Loucy (cell line): ENCODE measurements at regions not wholly inside any gene's neighbourhood (a gene's known extent, or its start where the extent isn't known, plus 50 kb on each side); places are given as distances from the start of the nearest gene placed in this dataset.

Experiments
- H2AFZ ChIP-seq: fragments of 200-600 bp; sonication (generic); 2 replicates; pipeline ENCODE4 v1.6.0; 2016; ENCODE audit warnings: antibody characterized with exemption, mild to moderate bottlenecking, low read length, moderate library complexity
- H3F3A ChIP-seq: fragments of 200-600 bp; 2 replicates; pipeline ENCODE4 v1.6.0; 2016; ENCODE audit warnings: antibody characterized with exemption, low read depth, mild to moderate bottlenecking
- H3K27me3 ChIP-seq: fragments of 200-600 bp; sonication (generic); 2 replicates; pipeline ENCODE4 v1.6.1; 2014; ENCODE audit warnings: low read length, mild to moderate bottlenecking; ENCODE audit not compliant: insufficient read depth, poor library complexity, severe bottlenecking
- H3K36me3 ChIP-seq: fragments of 200-600 bp; sonication (generic); 2 replicates; pipeline ENCODE4 v1.6.1; 2016; ENCODE audit warnings: low read length; ENCODE audit not compliant: insufficient read depth
- H3K4me1 ChIP-seq: fragments of 200-600 bp; sonication (generic); 2 replicates; pipeline ENCODE4 v1.5.1; 2014; ENCODE audit warnings: low read length, mild to moderate bottlenecking; ENCODE audit not compliant: insufficient read depth, poor library complexity, severe bottlenecking
- H3K4me2 ChIP-seq: fragments of 200-600 bp; sonication (generic); 2 replicates; pipeline ENCODE4 v1.6.0; 2014; ENCODE audit warnings: antibody characterized with exemption, low read length, low read depth, mild to moderate bottlenecking; ENCODE audit not compliant: poor library complexity, severe bottlenecking
- H3K4me3 ChIP-seq: fragments of 200-600 bp; sonication (generic); 2 replicates; pipeline ENCODE4 v1.5.1; 2014; ENCODE audit warnings: low read length, mild to moderate bottlenecking, mixed read lengths; ENCODE audit not compliant: poor library complexity, severe bottlenecking
- H3K79me2 ChIP-seq: fragments of 200-600 bp; sonication (generic); 2 replicates; pipeline ENCODE4 v1.6.1; 2014; ENCODE audit warnings: low read length; ENCODE audit not compliant: insufficient read depth
- H3K9ac ChIP-seq: fragments of 200-600 bp; sonication (generic); 2 replicates; pipeline ENCODE4 v1.6.0; 2014; ENCODE audit warnings: mild to moderate bottlenecking, low read depth, low read length, moderate library complexity; ENCODE audit not compliant: poor library complexity, severe bottlenecking
- H3K9me2 ChIP-seq: fragments of 200-600 bp; sonication (generic); replicated peaks from 2 replicates; pipeline ENCODE4 v1.6.1; 2016; ENCODE audit warnings: low read depth, low read length, mixed read lengths
- H3K9me3 ChIP-seq: fragments of 200-600 bp; sonication (generic); 2 replicates; pipeline ENCODE4 v1.6.1; 2014; ENCODE audit warnings: mild to moderate bottlenecking, antibody characterized with exemption, low read length, low read depth; ENCODE audit not compliant: insufficient read depth
- H4K20me1 ChIP-seq: fragments of 200-600 bp; sonication (generic); 2 replicates; pipeline ENCODE4 v1.6.0; 2014; ENCODE audit warnings: antibody characterized with exemption, low read length, mild to moderate bottlenecking; ENCODE audit not compliant: insufficient read depth, poor library complexity, severe bottlenecking
- EZH2phosphoT487 ChIP-seq: fragments of 200-600 bp; IDR thresholded peaks from 2 replicates; pipeline ENCODE4 v1.6.1; 2018; ENCODE audit warnings: antibody characterized with exemption, mild to moderate bottlenecking, moderate library complexity, borderline replicate concordance
- TF ChIP-seq, protein P1 (sequence below): fragments of 200-600 bp; sonication (generic); conservative IDR thresholded peaks from 2 replicates; pipeline ENCODE4 v1.5.1; 2014; ENCODE audit warnings: mild to moderate bottlenecking, antibody characterized with exemption, low read length

- Histone ChIP-seq H4K20me1 (no peaks in the 10 kb centered on the region), H3K9ac (no peak overlapping the region), H3K9me2 (no peaks in the 10 kb centered on the region), H2AFZ (no peak overlapping the region), H3F3A (no peaks in the 10 kb centered on the region), H3K4me1 (no peaks in the 10 kb centered on the region), H3K4me2 (no peak overlapping the region), H3K9me3 (no peaks in the 10 kb centered on the region), H3K4me3 (no peak overlapping the region), H3K79me2 (no peaks in the 10 kb centered on the region), H3K27me3 (no peaks in the 10 kb centered on the region), H3K36me3 (no peaks in the 10 kb centered on the region)
- no peak for TF ChIP-seq EZH2phosphoT487
- TF ChIP-seq, protein P1, sequence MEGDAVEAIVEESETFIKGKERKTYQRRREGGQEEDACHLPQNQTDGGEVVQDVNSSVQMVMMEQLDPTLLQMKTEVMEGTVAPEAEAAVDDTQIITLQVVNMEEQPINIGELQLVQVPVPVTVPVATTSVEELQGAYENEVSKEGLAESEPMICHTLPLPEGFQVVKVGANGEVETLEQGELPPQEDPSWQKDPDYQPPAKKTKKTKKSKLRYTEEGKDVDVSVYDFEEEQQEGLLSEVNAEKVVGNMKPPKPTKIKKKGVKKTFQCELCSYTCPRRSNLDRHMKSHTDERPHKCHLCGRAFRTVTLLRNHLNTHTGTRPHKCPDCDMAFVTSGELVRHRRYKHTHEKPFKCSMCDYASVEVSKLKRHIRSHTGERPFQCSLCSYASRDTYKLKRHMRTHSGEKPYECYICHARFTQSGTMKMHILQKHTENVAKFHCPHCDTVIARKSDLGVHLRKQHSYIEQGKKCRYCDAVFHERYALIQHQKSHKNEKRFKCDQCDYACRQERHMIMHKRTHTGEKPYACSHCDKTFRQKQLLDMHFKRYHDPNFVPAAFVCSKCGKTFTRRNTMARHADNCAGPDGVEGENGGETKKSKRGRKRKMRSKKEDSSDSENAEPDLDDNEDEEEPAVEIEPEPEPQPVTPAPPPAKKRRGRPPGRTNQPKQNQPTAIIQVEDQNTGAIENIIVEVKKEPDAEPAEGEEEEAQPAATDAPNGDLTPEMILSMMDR: no peak
Measured at GRCh38 chr21:16596369-16596768, 866.6 kb downstream of the USP25 start.

GRCh38 chr21:16597753-16598152 lies 868.0 kb downstream of the USP25 start:
- no peak overlapping the region for H3K9ac ChIP-seq
- TF ChIP-seq, protein P1: no peak
- no peak for TF ChIP-seq EZH2phosphoT487
- no peaks in the 10 kb centered on the region for H3K4me1 ChIP-seq
- no peak overlapping the region for H3K4me3 ChIP-seq
- no peak overlapping the region for H2AFZ ChIP-seq
- no peak overlapping the region for H3K4me2 ChIP-seq
- no peaks in the 10 kb centered on the region for H4K20me1 ChIP-seq
- no peaks in the 10 kb centered on the region for H3K27me3 ChIP-seq
- no peaks in the 10 kb centered on the region for H3K36me3 ChIP-seq
- H3K9me2 ChIP-seq: no peaks in the 10 kb centered on the region
- H3K79me2 ChIP-seq: no peaks in the 10 kb centered on the region
- H3F3A ChIP-seq: no peaks in the 10 kb centered on the region
- H3K9me3 ChIP-seq: no peaks in the 10 kb centered on the region

DNA sequence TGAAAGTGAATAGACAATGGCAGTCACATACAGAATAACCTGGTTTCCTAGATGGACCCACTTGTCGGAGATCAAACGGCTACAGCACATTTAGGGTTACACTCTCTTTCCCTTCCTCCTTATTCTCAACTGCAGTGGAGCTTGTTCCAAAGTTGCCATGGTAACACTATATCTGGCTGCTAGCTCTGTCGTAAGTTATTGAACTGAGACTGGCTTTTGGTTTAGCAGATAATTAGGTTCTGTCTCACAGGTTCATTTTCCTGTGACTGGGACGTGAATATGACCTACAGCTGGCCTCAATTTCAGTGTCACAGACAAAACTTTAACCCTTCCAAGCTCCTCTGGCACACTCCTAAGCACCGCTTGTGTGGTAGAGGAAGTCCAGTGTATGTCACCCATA lies 875.8 kb downstream of the USP25 start:
- no peaks in the 10 kb centered on the region for H3F3A ChIP-seq
- no peaks in the 10 kb centered on the region for H3K9me3 ChIP-seq
- no peaks in the 10 kb centered on the region for H4K20me1 ChIP-seq
- no peaks in the 10 kb centered on the region for H3K27me3 ChIP-seq
- no peak overlapping the region for H3K9ac ChIP-seq
- H3K4me1 ChIP-seq: no peaks in the 10 kb centered on the region
- no peak overlapping the region for H3K4me3 ChIP-seq
- no peaks in the 10 kb centered on the region for H3K36me3 ChIP-seq
- TF ChIP-seq, protein P1: no peak
- no peak for TF ChIP-seq EZH2phosphoT487
- H3K9me2 ChIP-seq: no peaks in the 10 kb centered on the region
- no peak overlapping the region for H2AFZ ChIP-seq
- no peak overlapping the region for H3K4me2 ChIP-seq
- H3K79me2 ChIP-seq: no peaks in the 10 kb centered on the region
